ENCODE measurements at regions not wholly inside any gene's neighbourhood (a gene's known extent, or its start where the extent isn't known, plus 50 kb on each side); places are given as distances from the start of the nearest gene placed in this dataset.

- TF ChIP-seq CTCF (IDR thresholded peaks at IDR 0.05) (no peak), EZH2 (IDR thresholded peaks at IDR 0.05) (no peak), EZH2phosphoT487 (IDR thresholded peaks at IDR 0.05) (no peak)
Observed at GRCh38 chr10:120047926-120048325, 155.4 kb downstream of the SEC23IP start.

Data from neural progenitor cell (in vitro differentiated cells).